ENCODE measurements at regions not wholly inside any gene's neighbourhood (a gene's known extent, or its start where the extent isn't known, plus 50 kb on each side); places are given as distances from the start of the nearest gene placed in this dataset.

GRCh38 chr12:125577334-125577733 is 512.1 kb downstream of the AACS start:
- H3K4me2 ChIP-seq (ENCODE audit: insufficient read depth, low read length), result no peak overlapping the region
- no TSS peak for BruUV-seq (replicated peaks)
- no peaks in the 10 kb centered on the region for H3K9me1 ChIP-seq (replicated peaks; ENCODE audit: control insufficient read depth, extremely low read depth, insufficient read depth, low read length)
- intact Hi-C loops (cut with micrococcal nuclease) (no loop called here), dilution Hi-C loops (cut with MboI; ENCODE audit: extremely low pct_ligation_motif_present, low sequenced_read_pairs) (no loop called here)
- no peaks in the 10 kb centered on the region for H4K20me1 ChIP-seq (replicated peaks; ENCODE audit: control insufficient read depth, extremely low read depth, insufficient read depth, low read length)
- H3K4me3 ChIP-seq (replicated peaks in 1 of 3; ENCODE audit: insufficient read depth in 1 of 3, low read depth in 1 of 3, low read length in 3 of 3), result no peak overlapping the region
- no peaks in the 10 kb centered on the region for H3K79me2 ChIP-seq (ENCODE audit: control insufficient read depth, insufficient read depth, low read length)
- no peak overlapping the region for H3K27ac ChIP-seq (ENCODE audit: insufficient read depth, low read depth, low read length)
- no peaks in the 10 kb centered on the region for H3K36me3 ChIP-seq (ENCODE audit: control insufficient read depth in 2 of 2, extremely low read depth in 1 of 2, insufficient read depth in 2 of 2, low read length in 2 of 2)
- no peak overlapping the region for H2AFZ ChIP-seq (ENCODE audit: low read depth, low read length)
- H3K9ac ChIP-seq (replicated peaks; ENCODE audit: extremely low read depth, insufficient read depth, low read length), result no peak overlapping the region
- DNase-seq (ENCODE audit: low read depth, low spot score) (no peak), FAIRE-seq (no peak)
- POLR2A ChIA-PET, result no interaction called here
- CTCF ChIA-PET, result no interaction called here
- no peaks in the 10 kb centered on the region for H3K4me1 ChIP-seq (ENCODE audit: control insufficient read depth, extremely low read depth, insufficient read depth, low read length)
- H3K9me3 ChIP-seq (replicated peaks; ENCODE audit: control insufficient read depth, insufficient read depth, low read length), result peaks cover 5% of the 10 kb centered on the region
- TF ChIP-seq JUN (IDR thresholded peaks at IDR 0.05; ENCODE audit: borderline replicate concordance, insufficient read depth, insufficient read length, low read depth), result no peak
- TF ChIP-seq FOS (IDR thresholded peaks at IDR 0.05; ENCODE audit: borderline replicate concordance, insufficient read depth, low read length), result no peak
- no peak for TF ChIP-seq EZH2 (IDR thresholded peaks at IDR 0.05; ENCODE audit: borderline replicate concordance, low read depth, low read length, severe bottlenecking)
- no peak for TF ChIP-seq MAX (IDR thresholded peaks at IDR 0.05; ENCODE audit: insufficient read depth, insufficient read length)
- TF ChIP-seq MYC (IDR thresholded peaks at IDR 0.05; ENCODE audit: low read depth, low read length), result no peak
- no peak for TF ChIP-seq POLR2AphosphoS5 (IDR thresholded peaks at IDR 0.05; ENCODE audit: insufficient read depth, low read depth, low read length)
- no peak for TF ChIP-seq CTCF (IDR thresholded peaks at IDR 0.05; ENCODE audit: extremely low read depth in 1 of 2, insufficient read depth in 1 of 2, low read depth in 1 of 2, low read length in 2 of 2)
- no peak for TF ChIP-seq GATA2 (IDR thresholded peaks at IDR 0.05; ENCODE audit: insufficient read depth, insufficient read length, low read depth, low read length)
- no peak for TF ChIP-seq POLR2A (IDR thresholded peaks at IDR 0.05; ENCODE audit: low read depth, low read length)
- H3K27me3 ChIP-seq (ENCODE audit: control insufficient read depth in 2 of 2, insufficient read depth in 2 of 2, low read length in 2 of 2), result no peaks in the 10 kb centered on the region

Data from endothelial cell of umbilical vein (primary cell).